ENCODE measurements at regions not wholly inside any gene's neighbourhood (a gene's known extent, or its start where the extent isn't known, plus 50 kb on each side); places are given as distances from the start of the nearest gene placed in this dataset.

- TF ChIP-seq CTCF (IDR thresholded peaks at IDR 0.05) (no peak), POLR2A (IDR thresholded peaks at IDR 0.05) (no peak)
Observed at GRCh38 chrX:11965436-11965835, 172.8 kb upstream of the FRMPD4 start.
